IPS-18a (cell line): ENCODE measurements at regions not wholly inside any gene's neighbourhood (a gene's known extent, or its start where the extent isn't known, plus 50 kb on each side); places are given as distances from the start of the nearest gene placed in this dataset.
"Not testable (repeated sequence)": the region's sequence is repeated elsewhere in the genome, so short reads cannot be mapped to it uniquely, and the experiment has no call there.

Experiments
- H3K27ac ChIP-seq: one replicate; pipeline ENCODE4 v1.5.1; 2013; ENCODE audit warnings: low read length
- H3K27me3 ChIP-seq: one replicate; pipeline ENCODE4 v1.6.1; 2013; ENCODE audit warnings: mild to moderate bottlenecking, low read length; ENCODE audit not compliant: control insufficient read depth, insufficient read depth
- H3K36me3 ChIP-seq: one replicate; pipeline ENCODE4 v1.6.1; 2013; ENCODE audit warnings: low read depth, low read length; ENCODE audit not compliant: control insufficient read depth
- H3K4me1 ChIP-seq: one replicate; pipeline ENCODE4 v1.6.1; 2013; ENCODE audit warnings: low read depth, low read length; ENCODE audit not compliant: control insufficient read depth
- H3K4me3 ChIP-seq: one replicate; pipeline ENCODE4 v1.5.1; 2013; ENCODE audit warnings: low read length
- H3K9ac ChIP-seq: one replicate; pipeline ENCODE4 v1.6.1; 2013; ENCODE audit warnings: mild to moderate bottlenecking, low read length, moderate library complexity
- H3K9me3 ChIP-seq: one replicate; pipeline ENCODE4 v1.6.1; 2013; ENCODE audit warnings: low read depth, low read length; ENCODE audit not compliant: control insufficient read depth

- Histone ChIP-seq H3K4me1 (peaks cover 6% of the 10 kb centered on the region), H3K27me3 (no peaks in the 10 kb centered on the region), H3K4me3 (no peak overlapping the region), H3K9ac (no peak overlapping the region), H3K27ac (no peak overlapping the region), H3K9me3 (no peaks in the 10 kb centered on the region), H3K36me3 (peaks cover 17% of the 10 kb centered on the region)
Measured at GRCh38 chr22:25453557-25453956, 110.9 kb upstream of the GRK3 start.

- not testable (repeated sequence) for H3K9me3 ChIP-seq, H3K9ac ChIP-seq, H3K27ac ChIP-seq, H3K4me1 ChIP-seq, H3K27me3 ChIP-seq, H3K4me3 ChIP-seq
- H3K36me3 ChIP-seq: peaks cover 41% of the 10 kb centered on the region
Measured at GRCh38 chr22:25456300-25457043, 108.0 kb upstream of the GRK3 start.

GRCh38 chr22:25458631-25459030 is 105.8 kb upstream of the GRK3 start:
- H3K9me3 ChIP-seq, H3K9ac ChIP-seq, H3K27ac ChIP-seq, H3K27me3 ChIP-seq, H3K4me3 ChIP-seq, H3K4me1 ChIP-seq: not testable (repeated sequence)
- H3K36me3 ChIP-seq: peaks cover 37% of the 10 kb centered on the region

GRCh38 chr22:25460682-25461081 is 103.8 kb upstream of the GRK3 start:
- not testable (repeated sequence) for H3K27me3 ChIP-seq, H3K4me1 ChIP-seq, H3K4me3 ChIP-seq, H3K9me3 ChIP-seq, H3K9ac ChIP-seq, H3K27ac ChIP-seq
- H3K36me3 ChIP-seq: peaks cover 27% of the 10 kb centered on the region

GRCh38 chr22:25461301-25461700 is 103.2 kb upstream of the GRK3 start:
- Histone ChIP-seq H3K4me3 (no peak overlapping the region), H3K9me3 (no peaks in the 10 kb centered on the region), H3K36me3 (peaks cover 27% of the 10 kb centered on the region)

GRCh38 chr22:25462474-25463346 is 101.8 kb upstream of the GRK3 start:
- H3K9me3 ChIP-seq, H3K27me3 ChIP-seq, H3K27ac ChIP-seq, H3K4me3 ChIP-seq, H3K9ac ChIP-seq, H3K4me1 ChIP-seq: not testable (repeated sequence)
- peaks cover 27% of the 10 kb centered on the region for H3K36me3 ChIP-seq

More at GRCh38 chr22:25461301-25461700, 103.2 kb upstream of the GRK3 start:
- H3K27me3 ChIP-seq: no peaks in the 10 kb centered on the region
- no peaks in the 10 kb centered on the region for H3K4me1 ChIP-seq
- H3K27ac ChIP-seq: no peak overlapping the region
- H3K9ac ChIP-seq: no peak overlapping the region

GRCh38 chr22:25463347-25463628 is 101.2 kb upstream of the GRK3 start:
- H3K27me3 ChIP-seq, H3K9ac ChIP-seq, H3K9me3 ChIP-seq, H3K27ac ChIP-seq, H3K4me3 ChIP-seq, H3K4me1 ChIP-seq: not testable (repeated sequence)
- peaks cover 27% of the 10 kb centered on the region for H3K36me3 ChIP-seq

- not testable (repeated sequence) for H3K4me1 ChIP-seq, H3K4me3 ChIP-seq, H3K9me3 ChIP-seq, H3K27me3 ChIP-seq, H3K9ac ChIP-seq, H3K27ac ChIP-seq
- peaks cover 19% of the 10 kb centered on the region for H3K36me3 ChIP-seq
Measured at GRCh38 chr22:25464326-25464725, 100.1 kb upstream of the GRK3 start.

- Histone ChIP-seq H3K9me3 (no peaks in the 10 kb centered on the region), H3K27ac (no peak overlapping the region), H3K4me3 (no peak overlapping the region), H3K27me3 (no peaks in the 10 kb centered on the region), H3K9ac (no peak overlapping the region), H3K4me1 (no peaks in the 10 kb centered on the region), H3K36me3 (peaks cover 5% of the 10 kb centered on the region)
Measured at GRCh38 chr22:25465949-25466348, 98.5 kb upstream of the GRK3 start.

- no peaks in the 10 kb centered on the region for H3K4me1 ChIP-seq
Measured at GRCh38 chr22:25472382-25472781, 92.1 kb upstream of the GRK3 start.

GRCh38 chr22:25475257-25476022 is 89.0 kb upstream of the GRK3 start:
- H3K9ac ChIP-seq: no peak overlapping the region
- no peak overlapping the region for H3K27ac ChIP-seq
- no peaks in the 10 kb centered on the region for H3K36me3 ChIP-seq
- no peak overlapping the region for H3K4me3 ChIP-seq
- H3K4me1 ChIP-seq: no peaks in the 10 kb centered on the region
- no peaks in the 10 kb centered on the region for H3K27me3 ChIP-seq
- no peaks in the 10 kb centered on the region for H3K9me3 ChIP-seq

More at GRCh38 chr22:25472382-25472781, 92.1 kb upstream of the GRK3 start:
- H3K4me3 ChIP-seq: no peak overlapping the region
- no peak overlapping the region for H3K9ac ChIP-seq
- no peak overlapping the region for H3K27ac ChIP-seq
- no peaks in the 10 kb centered on the region for H3K27me3 ChIP-seq
- no peaks in the 10 kb centered on the region for H3K9me3 ChIP-seq
- no peaks in the 10 kb centered on the region for H3K36me3 ChIP-seq
